ENCODE measurements at regions not wholly inside any gene's neighbourhood (a gene's known extent, or its start where the extent isn't known, plus 50 kb on each side); places are given as distances from the start of the nearest gene placed in this dataset.

DNA sequence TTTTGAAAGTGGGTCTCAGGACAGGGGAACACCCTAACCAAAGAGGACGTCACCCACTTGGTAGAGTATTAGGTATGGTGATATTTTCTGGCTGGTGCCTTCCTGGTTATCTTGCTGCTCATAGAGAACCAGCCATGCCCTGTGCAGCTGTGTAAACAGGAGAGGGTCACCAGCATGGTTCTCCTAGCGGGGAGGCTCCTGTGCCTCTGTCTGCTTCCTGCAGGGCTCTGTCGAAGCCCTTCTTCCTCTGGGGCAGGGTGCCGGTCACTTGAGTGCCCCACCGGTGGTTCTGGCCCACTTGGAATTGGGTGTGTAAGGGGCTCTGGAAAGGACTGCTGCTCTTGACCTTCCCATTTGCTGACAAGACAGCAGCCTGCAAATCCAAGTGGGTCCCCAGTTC lies 80.5 kb upstream of the KCNK12 start:
- H3K4me3 Mint-ChIP-seq (ENCODE audit: low read depth, unreplicated experiment): no peak overlapping the region
- peaks cover 40% of the 10 kb centered on the region for H3K27me3 Mint-ChIP-seq (ENCODE audit: unreplicated experiment)
- CTCF ChIA-PET: interaction anchor here (0.5 kb wide), 1 partner anchor 79 kb away, joined by 3 read pairs; no protein-coding TSS in a partner anchor
- intact Hi-C loops (cut with micrococcal nuclease; ENCODE audit: unreplicated experiment): loop anchor here (10.0 kb wide), 1 partner anchor 114 kb away; no protein-coding TSS in a partner anchor
- H3K4me1 Mint-ChIP-seq (ENCODE audit: low read depth, unreplicated experiment): peaks cover 13% of the 10 kb centered on the region
- H3K9me3 Mint-ChIP-seq (ENCODE audit: low read depth, unreplicated experiment): no peaks in the 10 kb centered on the region
- TF ChIP-seq, protein P1, sequence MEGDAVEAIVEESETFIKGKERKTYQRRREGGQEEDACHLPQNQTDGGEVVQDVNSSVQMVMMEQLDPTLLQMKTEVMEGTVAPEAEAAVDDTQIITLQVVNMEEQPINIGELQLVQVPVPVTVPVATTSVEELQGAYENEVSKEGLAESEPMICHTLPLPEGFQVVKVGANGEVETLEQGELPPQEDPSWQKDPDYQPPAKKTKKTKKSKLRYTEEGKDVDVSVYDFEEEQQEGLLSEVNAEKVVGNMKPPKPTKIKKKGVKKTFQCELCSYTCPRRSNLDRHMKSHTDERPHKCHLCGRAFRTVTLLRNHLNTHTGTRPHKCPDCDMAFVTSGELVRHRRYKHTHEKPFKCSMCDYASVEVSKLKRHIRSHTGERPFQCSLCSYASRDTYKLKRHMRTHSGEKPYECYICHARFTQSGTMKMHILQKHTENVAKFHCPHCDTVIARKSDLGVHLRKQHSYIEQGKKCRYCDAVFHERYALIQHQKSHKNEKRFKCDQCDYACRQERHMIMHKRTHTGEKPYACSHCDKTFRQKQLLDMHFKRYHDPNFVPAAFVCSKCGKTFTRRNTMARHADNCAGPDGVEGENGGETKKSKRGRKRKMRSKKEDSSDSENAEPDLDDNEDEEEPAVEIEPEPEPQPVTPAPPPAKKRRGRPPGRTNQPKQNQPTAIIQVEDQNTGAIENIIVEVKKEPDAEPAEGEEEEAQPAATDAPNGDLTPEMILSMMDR (IDR thresholded peaks at IDR 0.05; ENCODE audit: unreplicated experiment): no peak
- no peak for DNase-seq
- H3K27ac Mint-ChIP-seq (ENCODE audit: unreplicated experiment): no peak overlapping the region
- no TSS peak for BruUV-seq (replicated peaks)
- peaks cover 5% of the 10 kb centered on the region for H3K36me3 Mint-ChIP-seq (ENCODE audit: insufficient read depth, unreplicated experiment)

- Mint-ChIP-seq H3K9me3 (ENCODE audit: low read depth, unreplicated experiment) (no peaks in the 10 kb centered on the region), H3K36me3 (ENCODE audit: insufficient read depth, unreplicated experiment) (peaks cover 5% of the 10 kb centered on the region), H3K27ac (ENCODE audit: unreplicated experiment) (no peak overlapping the region), H3K27me3 (ENCODE audit: unreplicated experiment) (peaks cover 40% of the 10 kb centered on the region), H3K4me1 (ENCODE audit: low read depth, unreplicated experiment) (peaks cover 13% of the 10 kb centered on the region), H3K4me3 (ENCODE audit: low read depth, unreplicated experiment) (no peak overlapping the region)
- no peak for DNase-seq
- intact Hi-C loops (cut with micrococcal nuclease; ENCODE audit: unreplicated experiment): loop anchor here (10.0 kb wide), 1 partner anchor 115 kb away; no protein-coding TSS in a partner anchor
- TF ChIP-seq, protein P1 (IDR thresholded peaks at IDR 0.05; ENCODE audit: unreplicated experiment): no peak
- BruUV-seq (replicated peaks): no TSS peak
- CTCF ChIA-PET: no interaction called here
These were observed 79.3 kb upstream of the KCNK12 start for GRCh38 chr2:47650001-47650535.

DNA sequence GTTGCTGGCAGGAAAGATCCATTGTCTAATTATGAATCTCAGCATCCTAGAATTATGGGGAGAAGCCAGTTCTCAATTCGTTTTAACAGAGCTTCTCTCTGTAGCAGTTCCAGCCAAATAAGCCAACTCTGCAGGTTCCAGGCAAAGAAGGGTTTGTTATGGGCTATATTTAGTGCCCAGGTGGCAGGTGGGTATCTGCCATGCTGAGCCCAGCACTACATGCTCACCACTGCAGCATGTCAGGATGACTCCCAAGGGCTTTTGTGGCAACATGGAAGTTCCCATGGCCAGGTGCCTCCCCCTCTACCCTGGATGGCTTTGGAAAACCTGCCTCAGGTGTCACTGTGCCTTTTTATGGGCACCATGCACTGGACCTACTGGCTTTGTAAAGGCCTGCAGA lies 74.5 kb upstream of the KCNK12 start:
- H3K36me3 Mint-ChIP-seq (ENCODE audit: insufficient read depth, unreplicated experiment): no peaks in the 10 kb centered on the region
- TF ChIP-seq, protein P1 (IDR thresholded peaks at IDR 0.05; ENCODE audit: unreplicated experiment): no peak
- no peak overlapping the region for H3K27ac Mint-ChIP-seq (ENCODE audit: unreplicated experiment)
- BruUV-seq (replicated peaks): no TSS peak
- intact Hi-C loops (cut with micrococcal nuclease; ENCODE audit: unreplicated experiment): no loop called here
- no peak for DNase-seq
- H3K9me3 Mint-ChIP-seq (ENCODE audit: low read depth, unreplicated experiment): no peaks in the 10 kb centered on the region
- peaks cover 16% of the 10 kb centered on the region for H3K4me1 Mint-ChIP-seq (ENCODE audit: low read depth, unreplicated experiment)
- CTCF ChIA-PET: no interaction called here
- no peak overlapping the region for H3K4me3 Mint-ChIP-seq (ENCODE audit: low read depth, unreplicated experiment)
- peaks cover 50% of the 10 kb centered on the region for H3K27me3 Mint-ChIP-seq (ENCODE audit: unreplicated experiment)

GRCh38 chr2:47644351-47644750 lies 73.6 kb upstream of the KCNK12 start:
- H3K27me3 Mint-ChIP-seq (ENCODE audit: unreplicated experiment): peaks cover 49% of the 10 kb centered on the region
- H3K36me3 Mint-ChIP-seq (ENCODE audit: insufficient read depth, unreplicated experiment): no peaks in the 10 kb centered on the region
- no TSS peak for BruUV-seq (replicated peaks)
- CTCF ChIA-PET: no interaction called here
- intact Hi-C loops (cut with micrococcal nuclease; ENCODE audit: unreplicated experiment): no loop called here
- H3K4me3 Mint-ChIP-seq (ENCODE audit: low read depth, unreplicated experiment): no peak overlapping the region
- no peak for DNase-seq
- no peak overlapping the region for H3K27ac Mint-ChIP-seq (ENCODE audit: unreplicated experiment)
- no peaks in the 10 kb centered on the region for H3K9me3 Mint-ChIP-seq (ENCODE audit: low read depth, unreplicated experiment)
- TF ChIP-seq, protein P1 (IDR thresholded peaks at IDR 0.05; ENCODE audit: unreplicated experiment): no peak
- H3K4me1 Mint-ChIP-seq (ENCODE audit: low read depth, unreplicated experiment): peaks cover 16% of the 10 kb centered on the region

All from Calu3 (cell line).